Femur (tissue), 1 donor: ENCODE measurements at regions not wholly inside any gene's neighbourhood (a gene's known extent, or its start where the extent isn't known, plus 50 kb on each side); places are given as distances from the start of the nearest gene placed in this dataset.

Experiments used
- DNase-seq: peaks from one replicate; pipeline ENCODE4 v3.0.0-alpha.2; 2017

GRCh38 chr1:172810480-172811175 is 151.7 kb downstream of the FASLG start:
- no peak for DNase-seq

- DNase-seq, result no peak
Observed at GRCh38 chr1:172811694-172812093, 152.8 kb downstream of the FASLG start.

DNA sequence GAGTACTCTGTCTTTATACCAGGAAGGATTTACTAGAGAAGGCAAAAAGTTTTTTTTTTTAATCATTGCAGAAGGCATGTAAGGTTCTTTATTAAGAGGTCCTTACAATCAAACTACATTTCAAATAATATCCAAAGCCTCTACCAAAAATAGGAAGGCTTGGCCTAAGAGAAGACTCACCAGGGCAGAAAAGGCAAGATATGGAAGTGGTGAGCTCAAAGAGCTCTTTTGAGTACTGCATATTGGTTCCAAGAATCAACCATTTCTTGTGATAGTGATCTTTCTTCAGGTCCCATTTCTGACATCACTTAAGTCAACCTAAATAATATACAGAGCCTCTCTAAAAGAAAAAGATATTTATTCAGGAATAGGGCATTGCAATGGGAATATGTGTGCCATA is 153.2 kb downstream of the FASLG start:
- no peak for DNase-seq

DNA sequence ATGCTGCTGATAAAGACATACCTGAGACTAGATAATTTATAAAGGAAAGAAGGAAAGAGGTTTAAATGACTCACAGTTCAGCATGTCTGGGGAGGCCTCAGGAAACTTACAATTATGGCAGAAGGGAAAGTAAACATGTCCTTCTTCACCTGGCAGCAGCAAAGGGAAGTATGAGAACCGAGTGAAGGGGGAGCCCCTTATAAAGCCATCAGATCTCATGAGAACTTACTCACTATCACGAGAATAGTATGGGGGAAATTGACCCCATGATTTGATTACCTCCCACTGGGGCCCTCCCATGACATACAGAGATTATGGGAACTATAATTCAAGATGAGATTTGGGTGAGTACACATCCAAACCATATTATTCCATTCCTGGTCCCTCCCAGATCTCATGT is 154.4 kb downstream of the FASLG start:
- DNase-seq, result no peak

- DNase-seq, result no peak
Observed at GRCh38 chr1:172814428-172814827, 155.5 kb downstream of the FASLG start.

DNA sequence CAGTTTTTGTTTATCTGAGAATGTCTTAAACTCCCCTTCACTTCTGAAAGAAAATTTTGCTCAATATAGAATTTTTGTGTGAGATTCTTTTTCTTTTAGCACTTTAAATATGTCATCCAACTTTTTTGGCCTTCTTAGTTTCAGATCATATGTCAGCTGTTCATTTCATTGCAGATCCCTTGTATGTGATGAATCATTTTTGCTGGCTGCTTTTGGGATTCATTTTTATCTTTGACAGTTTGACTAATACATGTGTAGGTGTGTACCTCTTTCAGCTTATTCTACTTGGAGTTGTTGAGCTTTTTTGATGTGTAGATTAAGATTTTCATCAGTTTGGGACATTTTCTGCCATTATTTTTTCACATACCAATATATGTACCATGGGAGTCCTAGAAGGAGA is 156.8 kb downstream of the FASLG start:
- DNase-seq, result no peak

DNA sequence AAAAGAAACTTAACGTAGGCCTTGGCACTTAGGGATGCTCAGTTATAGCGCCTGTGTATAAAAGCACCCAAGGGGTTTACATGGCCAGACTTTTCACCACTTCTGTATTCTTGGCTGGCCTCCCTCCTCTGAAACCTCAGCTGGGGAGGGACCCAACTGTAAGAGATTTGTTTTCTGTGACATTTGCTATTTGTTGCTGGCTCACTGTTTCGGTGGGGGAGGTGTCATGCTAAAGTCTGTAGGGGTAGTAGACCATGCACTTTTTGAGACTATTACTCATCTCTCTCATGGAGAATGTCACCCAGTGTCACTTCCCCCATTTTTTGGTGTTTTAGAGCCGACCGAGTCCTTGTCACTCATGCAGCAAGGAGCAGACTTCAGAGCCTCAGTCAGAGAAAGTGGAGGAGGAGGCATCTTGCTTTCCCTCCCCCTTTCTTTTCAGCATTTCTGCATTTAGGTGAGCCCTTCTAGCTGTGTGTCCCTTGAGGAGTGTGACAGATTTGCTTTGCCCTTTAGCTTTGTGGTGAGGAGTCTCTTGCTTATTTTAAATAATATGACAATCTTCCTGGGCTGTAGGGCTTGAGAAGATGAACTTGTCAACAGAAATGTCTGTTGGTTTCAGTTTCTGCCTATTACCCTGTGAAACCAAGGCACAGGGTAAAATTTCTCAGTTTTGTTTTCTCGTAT is 160.1 kb downstream of the FASLG start:
- DNase-seq, result peak; percentile 39

DNA sequence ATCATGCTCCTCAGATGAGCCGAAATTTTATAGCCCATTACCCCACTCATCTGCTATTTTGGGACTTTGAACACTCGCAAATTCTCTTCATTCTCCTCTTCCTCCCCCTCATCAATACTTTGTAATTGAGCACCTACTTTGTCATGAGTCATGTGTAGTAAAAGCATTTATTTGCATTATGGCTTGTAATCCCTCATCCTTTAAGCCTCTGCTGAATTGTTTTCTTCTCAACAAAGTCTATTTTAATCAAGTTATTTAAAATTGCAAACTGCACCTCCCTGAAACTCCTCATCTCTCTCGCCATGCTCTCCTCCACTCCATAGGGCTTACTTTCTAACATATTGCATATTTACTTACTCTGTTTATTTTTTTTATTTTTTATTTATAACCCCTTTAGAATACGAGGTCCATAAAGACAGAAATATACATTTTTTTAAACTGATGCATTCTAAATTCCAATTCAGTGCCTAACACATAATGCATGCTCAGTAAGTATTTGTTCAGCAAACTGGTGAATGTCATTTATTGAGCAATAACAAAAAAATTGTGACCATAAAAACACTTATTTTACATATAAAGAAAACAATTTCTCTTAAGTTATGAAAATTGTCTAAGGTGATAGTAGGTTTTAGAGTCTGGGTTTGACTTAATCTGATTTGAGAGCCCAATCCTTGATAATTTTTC is 161.7 kb downstream of the FASLG start:
- DNase-seq, result no peak

GRCh38 chr1:172821609-172822274 is 162.8 kb downstream of the FASLG start:
- DNase-seq, result no peak

GRCh38 chr1:172822886-172823285 is 164.0 kb downstream of the FASLG start:
- DNase-seq, result no peak

DNA sequence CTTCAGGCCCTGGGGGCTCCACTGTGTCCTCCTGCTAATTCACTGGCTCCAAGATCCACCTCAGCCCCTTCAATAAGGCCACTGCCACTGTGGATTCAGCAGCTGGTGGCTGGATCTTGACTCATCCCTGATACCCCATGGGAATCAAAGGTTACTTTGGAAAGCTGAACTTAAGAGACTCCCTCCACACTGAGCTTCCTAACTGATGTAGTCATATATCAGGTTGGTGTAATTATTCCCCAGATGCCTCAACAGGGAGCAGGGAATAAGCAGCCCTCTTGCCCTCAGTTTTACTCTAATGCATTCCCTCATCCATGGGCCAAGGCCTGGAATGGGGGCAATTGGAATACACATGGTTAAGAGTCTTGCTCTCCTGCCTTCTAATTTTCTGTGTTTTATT is 164.6 kb downstream of the FASLG start:
- no peak for DNase-seq

GRCh38 chr1:172824209-172824608 is 165.3 kb downstream of the FASLG start:
- DNase-seq, result no peak

DNA sequence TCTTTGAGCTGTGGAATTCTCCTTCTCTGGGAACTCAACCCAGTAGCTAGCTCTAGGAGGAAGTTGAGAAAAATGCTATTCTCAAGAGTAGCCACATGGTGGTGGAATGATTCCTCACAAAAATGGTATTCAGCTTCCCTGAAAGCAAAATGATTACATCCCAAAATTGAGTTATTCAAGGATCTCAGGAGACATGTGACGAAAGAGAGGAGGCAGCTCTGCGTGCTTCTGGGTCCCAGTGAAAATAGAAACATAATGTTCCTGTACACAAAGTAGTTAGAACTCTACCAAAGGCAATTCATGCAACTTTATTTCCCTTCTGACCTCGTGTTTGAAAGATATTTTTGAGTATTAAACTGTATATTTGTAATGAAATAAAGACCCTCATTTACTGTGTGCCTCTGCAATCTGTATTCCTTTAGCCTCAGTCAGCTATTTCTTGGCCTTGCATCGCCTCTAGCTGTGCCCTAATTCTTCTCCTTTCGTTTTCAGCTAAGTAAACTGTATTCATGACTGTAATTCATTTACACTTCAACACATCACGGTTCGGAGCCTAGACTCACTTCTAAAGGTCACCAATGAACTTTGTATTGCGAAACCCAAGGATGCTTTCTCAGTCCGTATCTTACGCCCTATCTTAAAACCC is 167.3 kb downstream of the FASLG start:
- DNase-seq, result peak; percentile 31

GRCh38 chr1:172827301-172827700 is 168.4 kb downstream of the FASLG start:
- DNase-seq, result no peak

DNA sequence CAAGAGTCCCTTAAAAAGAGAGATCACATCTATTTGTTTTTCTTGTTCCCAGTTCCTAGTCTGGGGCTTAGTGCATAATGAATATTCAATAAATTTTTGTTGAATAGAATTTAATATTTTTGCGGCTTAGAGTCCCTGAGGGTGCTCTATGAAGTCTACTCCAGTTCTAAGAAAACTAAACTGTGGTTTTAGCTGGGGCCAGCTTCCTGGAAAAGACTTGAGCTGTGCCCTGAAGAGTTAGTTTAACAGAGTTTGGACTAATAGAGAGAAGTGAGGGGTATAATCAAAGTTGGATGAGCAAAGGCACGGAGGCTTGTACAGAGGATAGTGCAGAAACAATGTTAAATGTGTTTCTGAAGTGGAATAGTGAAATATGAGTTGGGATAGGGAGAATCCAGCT is 168.9 kb downstream of the FASLG start:
- no peak for DNase-seq

- no peak for DNase-seq
Observed at GRCh38 chr1:172832006-172832725, 173.3 kb downstream of the FASLG start.

DNA sequence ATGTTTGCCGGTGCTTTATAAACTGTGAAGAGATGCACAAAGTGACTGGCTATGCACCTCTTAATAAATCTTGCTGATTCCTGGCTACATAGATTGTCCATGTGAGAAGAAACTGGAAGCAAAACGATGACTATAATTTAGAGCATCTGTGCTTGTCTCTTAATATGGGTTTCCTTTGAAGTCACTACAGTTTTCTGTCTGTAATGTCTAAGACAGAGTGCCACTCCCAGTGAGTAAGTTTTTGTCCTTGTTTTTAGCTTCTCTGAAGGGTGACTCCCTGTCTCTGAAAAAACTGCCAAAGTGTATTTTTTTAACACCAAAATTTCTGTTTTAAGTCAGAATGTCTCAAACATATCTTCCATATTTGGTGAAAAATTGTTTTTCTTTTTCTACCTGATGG is 175.1 kb downstream of the FASLG start:
- DNase-seq, result no peak

DNA sequence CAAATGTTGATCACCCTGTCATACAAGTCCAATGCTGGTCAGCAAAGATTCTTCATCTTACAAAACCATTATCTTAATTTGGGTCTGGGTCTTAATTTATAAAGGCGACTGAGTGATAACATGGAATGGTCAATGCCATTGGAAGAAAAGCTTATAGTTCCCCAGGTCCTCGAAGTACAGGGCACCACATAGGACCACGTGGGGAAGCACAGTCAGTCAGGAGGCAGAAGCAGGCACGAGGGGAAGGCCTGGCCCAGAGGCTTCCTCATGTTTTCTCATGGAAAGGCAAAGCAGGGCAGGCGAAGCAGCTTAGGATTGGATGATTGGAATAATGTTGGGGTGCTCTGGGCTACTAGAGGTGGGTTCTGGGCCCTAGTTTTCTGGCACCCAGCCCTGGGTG is 175.7 kb downstream of the FASLG start:
- DNase-seq, result no peak

GRCh38 chr1:172835834-172836233 is 176.9 kb downstream of the FASLG start:
- no peak for DNase-seq

GRCh38 chr1:172837816-172838679 is 179.1 kb downstream of the FASLG start:
- DNase-seq, result no peak

GRCh38 chr1:172838680-172839313 is 179.9 kb downstream of the FASLG start:
- DNase-seq, result no peak
